Loucy (cell line): ENCODE measurements at regions not wholly inside any gene's neighbourhood (a gene's known extent, or its start where the extent isn't known, plus 50 kb on each side); places are given as distances from the start of the nearest gene placed in this dataset.

Source experiments
- H2AFZ ChIP-seq: fragments of 200-600 bp; sonication (generic); 2 replicates; pipeline ENCODE4 v1.6.0; 2016; ENCODE audit warnings: antibody characterized with exemption, mild to moderate bottlenecking, low read length, moderate library complexity
- H3F3A ChIP-seq: fragments of 200-600 bp; 2 replicates; pipeline ENCODE4 v1.6.0; 2016; ENCODE audit warnings: antibody characterized with exemption, low read depth, mild to moderate bottlenecking
- H3K27me3 ChIP-seq: fragments of 200-600 bp; sonication (generic); 2 replicates; pipeline ENCODE4 v1.6.1; 2014; ENCODE audit warnings: low read length, mild to moderate bottlenecking; ENCODE audit not compliant: insufficient read depth, poor library complexity, severe bottlenecking
- H3K36me3 ChIP-seq: fragments of 200-600 bp; sonication (generic); 2 replicates; pipeline ENCODE4 v1.6.1; 2016; ENCODE audit warnings: low read length; ENCODE audit not compliant: insufficient read depth
- H3K4me1 ChIP-seq: fragments of 200-600 bp; sonication (generic); 2 replicates; pipeline ENCODE4 v1.5.1; 2014; ENCODE audit warnings: low read length, mild to moderate bottlenecking; ENCODE audit not compliant: insufficient read depth, poor library complexity, severe bottlenecking
- H3K4me2 ChIP-seq: fragments of 200-600 bp; sonication (generic); 2 replicates; pipeline ENCODE4 v1.6.0; 2014; ENCODE audit warnings: antibody characterized with exemption, low read length, low read depth, mild to moderate bottlenecking; ENCODE audit not compliant: poor library complexity, severe bottlenecking
- H3K4me3 ChIP-seq: fragments of 200-600 bp; sonication (generic); 2 replicates; pipeline ENCODE4 v1.5.1; 2014; ENCODE audit warnings: low read length, mild to moderate bottlenecking, mixed read lengths; ENCODE audit not compliant: poor library complexity, severe bottlenecking
- H3K79me2 ChIP-seq: fragments of 200-600 bp; sonication (generic); 2 replicates; pipeline ENCODE4 v1.6.1; 2014; ENCODE audit warnings: low read length; ENCODE audit not compliant: insufficient read depth
- H3K9ac ChIP-seq: fragments of 200-600 bp; sonication (generic); 2 replicates; pipeline ENCODE4 v1.6.0; 2014; ENCODE audit warnings: mild to moderate bottlenecking, low read depth, low read length, moderate library complexity; ENCODE audit not compliant: poor library complexity, severe bottlenecking
- H3K9me2 ChIP-seq: fragments of 200-600 bp; sonication (generic); replicated peaks from 2 replicates; pipeline ENCODE4 v1.6.1; 2016; ENCODE audit warnings: low read depth, low read length, mixed read lengths
- H3K9me3 ChIP-seq: fragments of 200-600 bp; sonication (generic); 2 replicates; pipeline ENCODE4 v1.6.1; 2014; ENCODE audit warnings: mild to moderate bottlenecking, antibody characterized with exemption, low read length, low read depth; ENCODE audit not compliant: insufficient read depth
- H4K20me1 ChIP-seq: fragments of 200-600 bp; sonication (generic); 2 replicates; pipeline ENCODE4 v1.6.0; 2014; ENCODE audit warnings: antibody characterized with exemption, low read length, mild to moderate bottlenecking; ENCODE audit not compliant: insufficient read depth, poor library complexity, severe bottlenecking
- EZH2phosphoT487 ChIP-seq: fragments of 200-600 bp; IDR thresholded peaks from 2 replicates; pipeline ENCODE4 v1.6.1; 2018; ENCODE audit warnings: antibody characterized with exemption, mild to moderate bottlenecking, moderate library complexity, borderline replicate concordance
- TF ChIP-seq, protein P1 (sequence below): fragments of 200-600 bp; sonication (generic); conservative IDR thresholded peaks from 2 replicates; pipeline ENCODE4 v1.5.1; 2014; ENCODE audit warnings: mild to moderate bottlenecking, antibody characterized with exemption, low read length

DNA sequence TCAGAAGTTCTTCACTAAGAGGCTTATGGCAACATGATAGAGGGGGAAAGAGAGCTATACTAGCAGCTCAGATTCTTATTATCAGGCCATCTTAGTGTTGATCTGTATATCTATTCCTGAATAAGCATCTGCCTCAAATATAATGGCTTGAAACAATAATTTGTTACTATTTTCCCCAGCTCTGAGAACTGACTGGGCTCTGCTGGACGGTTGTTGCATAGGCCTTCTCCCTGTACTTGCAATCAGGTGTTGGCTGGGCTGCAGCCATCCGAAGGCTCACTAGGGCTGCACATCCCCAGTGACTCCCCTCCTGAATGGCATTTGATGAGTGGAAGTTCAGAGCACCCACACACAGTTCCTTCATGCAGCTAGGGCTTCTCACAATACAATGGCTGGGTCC, 116.0 kb downstream of the PROX1 start:
- Histone ChIP-seq H3K79me2 (no peaks in the 10 kb centered on the region), H3K36me3 (no peaks in the 10 kb centered on the region), H2AFZ (no peak overlapping the region), H3K4me1 (no peaks in the 10 kb centered on the region), H3K4me2 (no peak overlapping the region), H3K9me3 (no peaks in the 10 kb centered on the region), H3K9me2 (no peaks in the 10 kb centered on the region), H3K27me3 (no peaks in the 10 kb centered on the region), H3K9ac (no peak overlapping the region), H3F3A (no peaks in the 10 kb centered on the region), H4K20me1 (no peaks in the 10 kb centered on the region), H3K4me3 (no peak overlapping the region)
- TF ChIP-seq EZH2phosphoT487 = no peak
- TF ChIP-seq, protein P1, sequence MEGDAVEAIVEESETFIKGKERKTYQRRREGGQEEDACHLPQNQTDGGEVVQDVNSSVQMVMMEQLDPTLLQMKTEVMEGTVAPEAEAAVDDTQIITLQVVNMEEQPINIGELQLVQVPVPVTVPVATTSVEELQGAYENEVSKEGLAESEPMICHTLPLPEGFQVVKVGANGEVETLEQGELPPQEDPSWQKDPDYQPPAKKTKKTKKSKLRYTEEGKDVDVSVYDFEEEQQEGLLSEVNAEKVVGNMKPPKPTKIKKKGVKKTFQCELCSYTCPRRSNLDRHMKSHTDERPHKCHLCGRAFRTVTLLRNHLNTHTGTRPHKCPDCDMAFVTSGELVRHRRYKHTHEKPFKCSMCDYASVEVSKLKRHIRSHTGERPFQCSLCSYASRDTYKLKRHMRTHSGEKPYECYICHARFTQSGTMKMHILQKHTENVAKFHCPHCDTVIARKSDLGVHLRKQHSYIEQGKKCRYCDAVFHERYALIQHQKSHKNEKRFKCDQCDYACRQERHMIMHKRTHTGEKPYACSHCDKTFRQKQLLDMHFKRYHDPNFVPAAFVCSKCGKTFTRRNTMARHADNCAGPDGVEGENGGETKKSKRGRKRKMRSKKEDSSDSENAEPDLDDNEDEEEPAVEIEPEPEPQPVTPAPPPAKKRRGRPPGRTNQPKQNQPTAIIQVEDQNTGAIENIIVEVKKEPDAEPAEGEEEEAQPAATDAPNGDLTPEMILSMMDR = no peak

GRCh38 chr1:214106375-214106774, 118.6 kb downstream of the PROX1 start:
- no peak overlapping the region for H3K9ac ChIP-seq
- no peak overlapping the region for H2AFZ ChIP-seq
- H3K4me2 ChIP-seq = no peak overlapping the region
- no peaks in the 10 kb centered on the region for H4K20me1 ChIP-seq
- no peaks in the 10 kb centered on the region for H3K9me3 ChIP-seq
- H3K4me3 ChIP-seq = no peak overlapping the region
- no peaks in the 10 kb centered on the region for H3K36me3 ChIP-seq
- H3K4me1 ChIP-seq = no peaks in the 10 kb centered on the region
- TF ChIP-seq EZH2phosphoT487 = no peak
- TF ChIP-seq, protein P1 = no peak
- no peaks in the 10 kb centered on the region for H3F3A ChIP-seq
- no peaks in the 10 kb centered on the region for H3K9me2 ChIP-seq
- no peaks in the 10 kb centered on the region for H3K27me3 ChIP-seq
- H3K79me2 ChIP-seq = no peaks in the 10 kb centered on the region

DNA sequence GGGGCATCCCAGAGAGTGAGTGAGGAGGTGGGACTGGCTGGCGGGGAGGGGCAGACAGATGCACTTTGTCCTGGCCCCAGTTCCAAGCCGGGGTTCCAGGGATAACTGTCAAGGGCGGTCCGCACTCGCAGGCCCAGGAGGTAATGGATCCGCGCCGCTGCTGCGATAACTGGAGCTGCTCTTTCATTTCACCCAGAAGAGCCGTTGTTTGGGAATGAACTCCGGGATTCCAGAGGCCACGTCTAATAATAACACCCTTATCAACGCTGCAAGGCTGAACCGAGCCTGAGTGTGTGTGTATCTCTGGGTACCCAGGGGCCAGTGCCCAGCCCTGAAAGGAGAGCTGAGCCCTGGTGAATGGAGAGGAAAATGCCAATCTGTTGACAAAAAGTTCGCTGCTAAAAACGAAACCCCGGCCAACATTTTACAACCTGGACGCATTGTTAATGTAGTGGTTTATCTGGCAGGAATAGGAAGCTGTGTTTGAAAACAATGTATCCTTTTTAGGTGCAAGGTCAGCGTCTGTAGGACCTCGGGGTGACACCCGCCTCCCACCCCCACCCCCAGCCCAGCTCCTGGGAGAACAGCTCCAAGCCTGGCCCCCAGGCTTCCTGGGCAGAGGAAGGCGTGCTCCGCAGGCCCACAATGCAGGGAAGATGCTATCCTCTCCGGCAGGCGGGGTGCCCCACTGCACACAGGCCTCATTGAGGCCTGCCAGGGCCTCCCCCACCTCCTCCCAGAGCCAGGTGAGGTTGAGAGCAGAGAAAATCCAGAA, 119.7 kb downstream of the PROX1 start:
- H2AFZ ChIP-seq = no peak overlapping the region
- no peaks in the 10 kb centered on the region for H3K9me3 ChIP-seq
- H3K79me2 ChIP-seq = no peaks in the 10 kb centered on the region
- no peaks in the 10 kb centered on the region for H3K27me3 ChIP-seq
- TF ChIP-seq, protein P1 = no peak
- TF ChIP-seq EZH2phosphoT487 = no peak
- no peaks in the 10 kb centered on the region for H3K9me2 ChIP-seq
- H4K20me1 ChIP-seq = no peaks in the 10 kb centered on the region
- H3K4me3 ChIP-seq = no peak overlapping the region
- H3F3A ChIP-seq = no peaks in the 10 kb centered on the region
- H3K4me2 ChIP-seq = no peak overlapping the region
- H3K9ac ChIP-seq = no peak overlapping the region
- no peaks in the 10 kb centered on the region for H3K4me1 ChIP-seq
- H3K36me3 ChIP-seq = no peaks in the 10 kb centered on the region
